ENCODE measurements at regions not wholly inside any gene's neighbourhood (a gene's known extent, or its start where the extent isn't known, plus 50 kb on each side); places are given as distances from the start of the nearest gene placed in this dataset.

DNA sequence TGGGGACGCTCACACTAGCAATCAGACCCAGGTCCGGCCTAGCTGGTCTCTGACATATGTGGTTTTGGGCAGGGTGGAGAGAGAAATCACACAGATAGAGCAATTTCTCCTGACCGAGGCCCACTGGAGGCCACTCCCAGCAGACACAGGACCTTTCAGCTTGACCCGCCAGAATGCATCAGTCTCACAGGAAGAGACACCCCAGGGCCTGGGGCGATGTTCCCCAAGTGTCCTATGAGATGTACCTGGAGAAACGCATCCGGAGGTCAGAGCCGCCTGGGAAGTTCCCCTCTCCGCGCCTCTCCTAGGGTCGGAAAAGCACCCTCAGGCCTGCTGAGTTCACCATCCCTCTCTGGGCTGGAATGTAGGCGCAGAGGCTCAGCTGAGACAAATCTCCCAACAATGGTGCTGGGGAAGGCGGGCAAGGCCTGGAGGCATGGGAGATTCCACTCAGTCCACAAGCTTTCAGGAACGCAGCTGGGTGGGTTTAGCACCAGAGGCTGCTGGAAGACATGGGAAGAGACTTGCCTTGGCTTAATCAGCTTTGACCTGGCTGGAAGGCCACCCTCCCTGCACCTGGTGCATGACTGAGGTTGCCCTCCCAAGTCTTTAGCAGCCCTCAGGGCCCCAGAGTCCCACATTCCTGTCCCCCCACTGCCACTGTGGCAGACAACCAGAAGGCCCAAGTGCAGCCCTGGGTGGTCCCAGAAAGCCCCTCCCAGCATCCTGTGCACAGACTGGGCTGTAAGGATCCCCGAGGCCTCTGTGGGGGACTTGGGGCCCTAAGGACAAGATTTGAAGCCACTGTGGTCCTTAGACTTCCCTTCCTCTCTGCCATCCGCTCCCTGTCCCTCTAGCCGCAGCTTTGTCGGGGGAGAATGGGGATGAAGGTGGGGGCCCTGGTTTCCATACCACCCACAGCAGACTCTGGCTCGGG, 57.5 kb downstream of the RTL6 start:
- TF ChIP-seq, protein P1, sequence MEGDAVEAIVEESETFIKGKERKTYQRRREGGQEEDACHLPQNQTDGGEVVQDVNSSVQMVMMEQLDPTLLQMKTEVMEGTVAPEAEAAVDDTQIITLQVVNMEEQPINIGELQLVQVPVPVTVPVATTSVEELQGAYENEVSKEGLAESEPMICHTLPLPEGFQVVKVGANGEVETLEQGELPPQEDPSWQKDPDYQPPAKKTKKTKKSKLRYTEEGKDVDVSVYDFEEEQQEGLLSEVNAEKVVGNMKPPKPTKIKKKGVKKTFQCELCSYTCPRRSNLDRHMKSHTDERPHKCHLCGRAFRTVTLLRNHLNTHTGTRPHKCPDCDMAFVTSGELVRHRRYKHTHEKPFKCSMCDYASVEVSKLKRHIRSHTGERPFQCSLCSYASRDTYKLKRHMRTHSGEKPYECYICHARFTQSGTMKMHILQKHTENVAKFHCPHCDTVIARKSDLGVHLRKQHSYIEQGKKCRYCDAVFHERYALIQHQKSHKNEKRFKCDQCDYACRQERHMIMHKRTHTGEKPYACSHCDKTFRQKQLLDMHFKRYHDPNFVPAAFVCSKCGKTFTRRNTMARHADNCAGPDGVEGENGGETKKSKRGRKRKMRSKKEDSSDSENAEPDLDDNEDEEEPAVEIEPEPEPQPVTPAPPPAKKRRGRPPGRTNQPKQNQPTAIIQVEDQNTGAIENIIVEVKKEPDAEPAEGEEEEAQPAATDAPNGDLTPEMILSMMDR (IDR thresholded peaks at IDR 0.05): no peak
- TF ChIP-seq POLR2A (IDR thresholded peaks at IDR 0.05): no peak

Measured in prostate gland (tissue), 2 donors.